RWPE2 (cell line): ENCODE measurements at regions not wholly inside any gene's neighbourhood (a gene's known extent, or its start where the extent isn't known, plus 50 kb on each side); places are given as distances from the start of the nearest gene placed in this dataset.
A peak's percentile ranks its signal among the peaks of the same experiment; 100 is the strongest.
"Not testable (repeated sequence)": the region's sequence is repeated elsewhere in the genome, so short reads cannot be mapped to it uniquely, and the experiment has no call there.

Experiments used
- ATAC-seq: fragments of 200-7000 bp; cut with Tn5 transposase; 3 replicates; pipeline ENCODE4 v1.9.1; 2021; ENCODE audit warnings: low read depth
- DNase-seq: peaks from one replicate; pipeline ENCODE4 v3.0.0-alpha.2; 2020; ENCODE audit warnings: low spot score
- H3K27ac ChIP-seq: fragments of 450-650 bp; 2 replicates; pipeline ENCODE4 v1.5.1; 2017; ENCODE audit warnings: mild to moderate bottlenecking; ENCODE audit not compliant: poor library complexity, severe bottlenecking
- H3K27me3 ChIP-seq: fragments of 250-450 bp; sonication (Bioruptor Pico); 2 replicates; pipeline ENCODE4 v1.5.1; 2021; ENCODE audit warnings: mild to moderate bottlenecking, moderate library complexity; ENCODE audit not compliant: insufficient read depth, poor library complexity, severe bottlenecking
- H3K36me3 ChIP-seq: fragments of 250-450 bp; sonication (Bioruptor Pico); 2 replicates; pipeline ENCODE4 v1.5.1; 2020; ENCODE audit warnings: low read depth, mild to moderate bottlenecking, moderate library complexity
- H3K4me1 ChIP-seq: fragments of 250-450 bp; sonication (Bioruptor Pico); 2 replicates; pipeline ENCODE4 v1.5.1; 2021; ENCODE audit warnings: mild to moderate bottlenecking, moderate library complexity; ENCODE audit not compliant: insufficient read depth, poor library complexity, severe bottlenecking
- H3K4me3 ChIP-seq: fragments of 250-450 bp; sonication (Bioruptor Pico); 2 replicates; pipeline ENCODE4 v1.5.1; 2021; ENCODE audit warnings: mild to moderate bottlenecking, moderate library complexity; ENCODE audit not compliant: severe bottlenecking
- H3K9me3 ChIP-seq: fragments of 250-450 bp; sonication (Bioruptor Pico); 2 replicates; pipeline ENCODE4 v1.5.1; 2021; ENCODE audit warnings: mild to moderate bottlenecking, moderate library complexity; ENCODE audit not compliant: severe bottlenecking
- TF ChIP-seq, protein P1 (sequence below): fragments of 450-650 bp; IDR thresholded peaks from one replicate; pipeline ENCODE4 v1.5.1; 2017; ENCODE audit warnings: mild to moderate bottlenecking, moderate library complexity; ENCODE audit not compliant: poor library complexity, severe bottlenecking

DNA sequence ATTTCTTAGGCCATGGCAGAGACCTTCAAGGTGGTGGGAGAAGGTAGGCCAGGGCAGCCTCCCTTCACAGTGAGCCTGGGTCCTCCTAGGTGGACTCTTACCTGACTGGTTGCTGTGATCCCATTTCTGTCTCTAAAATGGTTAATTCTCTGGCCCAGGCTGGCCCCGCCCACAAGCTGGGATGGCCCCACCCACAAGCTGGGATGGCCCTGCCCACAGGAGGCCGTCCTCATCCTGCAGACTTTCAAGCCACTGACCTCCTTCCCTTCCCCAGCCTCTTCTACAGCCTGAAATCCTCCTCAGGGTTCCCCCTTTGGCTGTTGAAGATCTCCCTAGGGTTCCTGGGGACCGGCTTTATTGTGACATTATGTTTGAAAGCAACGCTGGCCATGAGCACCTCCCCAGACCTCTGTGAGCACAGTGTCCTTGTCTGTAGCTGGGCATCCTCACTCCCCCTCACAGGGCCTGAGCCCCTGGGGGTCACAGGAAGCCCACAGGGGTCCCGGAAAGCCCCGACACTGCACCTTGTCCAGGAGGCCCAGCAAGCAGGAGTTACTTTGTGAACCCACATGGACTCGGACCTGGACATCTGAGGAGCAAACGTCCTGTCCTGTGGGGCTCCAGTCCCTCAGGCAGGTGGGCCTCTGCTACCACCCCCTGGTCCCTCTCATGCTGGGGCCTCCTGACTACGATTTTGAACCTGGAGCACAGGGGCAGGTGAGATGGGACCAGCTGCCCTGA is 621.7 kb downstream of the MATN1 start:
- Histone ChIP-seq H3K36me3 (no peaks in the 10 kb centered on the region), H3K27me3 (peaks cover 6% of the 10 kb centered on the region), H3K9me3 (no peaks in the 10 kb centered on the region), H3K4me1 (no peaks in the 10 kb centered on the region), H3K27ac (no peak overlapping the region), H3K4me3 (no peak overlapping the region)
- DNase-seq (no peak), ATAC-seq (peak; percentile 50; the same call in 1 of the 3 replicates)
- TF ChIP-seq, protein P1, sequence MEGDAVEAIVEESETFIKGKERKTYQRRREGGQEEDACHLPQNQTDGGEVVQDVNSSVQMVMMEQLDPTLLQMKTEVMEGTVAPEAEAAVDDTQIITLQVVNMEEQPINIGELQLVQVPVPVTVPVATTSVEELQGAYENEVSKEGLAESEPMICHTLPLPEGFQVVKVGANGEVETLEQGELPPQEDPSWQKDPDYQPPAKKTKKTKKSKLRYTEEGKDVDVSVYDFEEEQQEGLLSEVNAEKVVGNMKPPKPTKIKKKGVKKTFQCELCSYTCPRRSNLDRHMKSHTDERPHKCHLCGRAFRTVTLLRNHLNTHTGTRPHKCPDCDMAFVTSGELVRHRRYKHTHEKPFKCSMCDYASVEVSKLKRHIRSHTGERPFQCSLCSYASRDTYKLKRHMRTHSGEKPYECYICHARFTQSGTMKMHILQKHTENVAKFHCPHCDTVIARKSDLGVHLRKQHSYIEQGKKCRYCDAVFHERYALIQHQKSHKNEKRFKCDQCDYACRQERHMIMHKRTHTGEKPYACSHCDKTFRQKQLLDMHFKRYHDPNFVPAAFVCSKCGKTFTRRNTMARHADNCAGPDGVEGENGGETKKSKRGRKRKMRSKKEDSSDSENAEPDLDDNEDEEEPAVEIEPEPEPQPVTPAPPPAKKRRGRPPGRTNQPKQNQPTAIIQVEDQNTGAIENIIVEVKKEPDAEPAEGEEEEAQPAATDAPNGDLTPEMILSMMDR, result no peak

DNA sequence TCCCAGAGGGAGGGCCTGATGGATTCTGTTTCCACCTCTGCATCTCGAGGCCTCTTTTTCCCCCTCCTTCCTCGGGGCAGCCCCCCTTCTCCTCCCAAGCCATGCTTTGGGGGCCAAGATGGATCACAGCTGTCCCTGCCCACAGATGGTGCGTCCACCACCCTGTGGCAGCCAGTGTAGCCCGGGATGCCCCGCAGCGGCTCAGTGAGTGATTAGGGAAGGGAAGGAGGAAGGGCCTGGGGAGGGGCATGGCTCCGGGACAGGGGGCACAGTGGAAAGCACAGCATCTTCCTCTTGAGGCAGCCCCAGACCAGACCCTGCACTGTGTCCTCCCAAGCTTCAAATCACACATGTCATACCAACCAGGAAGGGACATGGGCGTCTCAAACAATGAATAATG is 622.4 kb downstream of the MATN1 start:
- DNase-seq (no peak), ATAC-seq (no peak)
- no peaks in the 10 kb centered on the region for H3K36me3 ChIP-seq
- H3K27ac ChIP-seq, result no peak overlapping the region
- no peaks in the 10 kb centered on the region for H3K27me3 ChIP-seq
- H3K4me1 ChIP-seq, result no peaks in the 10 kb centered on the region
- no peak overlapping the region for H3K4me3 ChIP-seq
- no peaks in the 10 kb centered on the region for H3K9me3 ChIP-seq
- TF ChIP-seq, protein P1, result no peak

DNA sequence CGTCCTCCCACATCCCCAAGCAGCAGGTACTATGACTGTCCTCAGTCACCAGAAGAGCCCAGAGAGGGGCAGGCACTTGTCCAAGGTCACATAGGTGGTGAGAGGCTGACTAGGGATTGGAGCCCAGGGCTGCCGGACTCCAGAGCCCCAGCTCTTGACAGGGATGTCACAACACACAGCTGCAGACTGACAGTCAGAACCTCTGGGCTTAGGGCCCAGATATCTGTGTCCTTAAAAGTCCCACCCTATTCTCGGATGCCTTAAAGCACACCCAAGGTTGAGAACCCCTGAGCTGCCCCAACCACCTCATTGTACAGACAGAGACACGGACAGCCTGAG is 622.9 kb downstream of the MATN1 start:
- H3K27me3 ChIP-seq, result no peaks in the 10 kb centered on the region
- no peaks in the 10 kb centered on the region for H3K9me3 ChIP-seq
- ATAC-seq, result no peak
- H3K4me1 ChIP-seq, result no peaks in the 10 kb centered on the region
- TF ChIP-seq, protein P1, result no peak
- no peak for DNase-seq
- no peaks in the 10 kb centered on the region for H3K36me3 ChIP-seq
- no peak overlapping the region for H3K4me3 ChIP-seq
- H3K27ac ChIP-seq, result no peak overlapping the region

DNA sequence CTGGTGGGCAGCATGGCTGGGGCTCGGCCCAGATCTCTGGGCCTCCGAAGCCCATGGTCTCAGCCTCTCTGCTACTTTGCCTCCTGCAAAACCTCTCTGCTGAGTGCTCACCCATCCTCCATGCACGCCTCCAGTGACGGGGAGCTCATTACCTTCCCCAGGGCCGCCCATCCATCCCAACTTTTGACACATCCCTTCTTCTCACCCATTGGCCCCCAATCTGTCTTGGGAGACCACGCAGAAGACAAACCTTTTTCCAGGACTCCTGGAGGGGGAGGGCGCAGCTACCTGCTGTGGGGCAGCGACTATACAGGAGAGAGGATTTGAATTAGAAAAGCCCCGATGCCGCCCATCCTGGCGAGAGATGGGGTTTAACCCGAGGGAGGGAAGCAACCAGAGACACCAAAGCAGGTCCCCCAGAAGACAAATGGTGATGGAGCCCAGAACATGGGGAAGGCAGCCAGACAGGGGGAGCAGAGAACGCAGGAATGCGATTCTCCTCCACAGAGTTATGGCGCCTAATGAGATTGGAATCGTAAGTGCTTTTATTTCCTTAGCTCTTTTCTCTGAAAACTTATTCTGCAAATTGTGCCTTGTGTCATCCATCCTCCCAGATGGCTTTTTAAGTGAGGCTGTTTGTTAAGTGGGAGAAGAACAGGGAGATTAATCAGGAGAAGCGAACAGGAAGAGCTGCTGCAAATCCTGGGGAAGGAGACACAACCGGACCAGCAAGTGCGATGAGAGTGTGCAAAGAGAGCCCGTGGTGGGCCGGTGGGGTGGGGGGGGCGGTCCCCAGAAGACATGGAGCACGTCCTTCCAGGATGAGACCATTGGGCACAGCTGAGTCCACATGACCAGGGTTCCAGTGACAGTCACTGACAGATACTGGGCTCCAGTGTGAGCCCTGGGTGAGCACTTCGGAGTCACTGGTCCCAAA is 623.5 kb downstream of the MATN1 start:
- no peaks in the 10 kb centered on the region for H3K27me3 ChIP-seq
- H3K4me1 ChIP-seq, result no peaks in the 10 kb centered on the region
- ATAC-seq, result no peak
- TF ChIP-seq, protein P1, result no peak
- no peaks in the 10 kb centered on the region for H3K36me3 ChIP-seq
- no peak overlapping the region for H3K4me3 ChIP-seq
- no peak overlapping the region for H3K27ac ChIP-seq
- no peaks in the 10 kb centered on the region for H3K9me3 ChIP-seq
- no peak for DNase-seq

DNA sequence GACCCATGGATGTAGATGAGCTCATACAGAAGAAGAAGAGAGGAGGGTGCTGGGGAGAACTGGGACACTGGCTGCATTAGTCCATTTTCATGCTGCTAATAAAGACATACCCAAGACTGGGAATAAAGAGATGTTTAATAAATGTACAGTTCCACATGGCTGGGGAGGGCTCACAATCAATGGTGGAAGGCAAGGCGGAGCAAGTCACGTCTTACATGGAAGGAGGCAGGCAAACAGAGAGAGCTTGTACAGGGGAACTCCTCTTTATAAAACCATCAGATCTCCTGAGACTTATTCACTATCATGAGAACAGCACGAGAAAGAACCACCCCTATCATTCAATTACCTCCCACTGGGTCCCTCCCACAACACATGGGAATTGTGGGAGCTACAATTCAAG is 625.5 kb downstream of the MATN1 start:
- not testable (repeated sequence) for H3K27me3 ChIP-seq, ATAC-seq, H3K9me3 ChIP-seq, H3K4me3 ChIP-seq, DNase-seq, H3K4me1 ChIP-seq, H3K36me3 ChIP-seq, H3K27ac ChIP-seq
